CD4-positive, alpha-beta T cell treated with Interferon gamma for 1 hour (primary cell): ENCODE measurements at regions not wholly inside any gene's neighbourhood (a gene's known extent, or its start where the extent isn't known, plus 50 kb on each side); places are given as distances from the start of the nearest gene placed in this dataset.

Experiments used
- DNase-seq: peaks from one replicate; pipeline ENCODE4 v3.0.0-alpha.2; 2020

DNA sequence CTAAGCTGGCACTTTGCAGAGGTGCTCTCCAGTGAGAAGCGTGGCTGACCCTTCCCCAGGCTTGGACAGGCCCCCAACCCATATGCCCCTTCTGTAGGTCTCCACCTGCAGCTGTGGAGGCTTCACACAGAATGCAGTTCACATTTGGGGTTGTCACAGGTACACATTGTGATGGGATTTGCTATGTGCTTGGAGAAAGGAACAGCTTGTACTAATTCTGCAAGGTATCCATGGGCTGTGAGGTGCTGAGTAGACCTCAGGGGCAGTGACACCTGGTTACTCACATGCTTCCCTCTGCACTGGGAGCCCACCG, 188.9 kb downstream of the CXCL12 start:
- no peak for DNase-seq

DNA sequence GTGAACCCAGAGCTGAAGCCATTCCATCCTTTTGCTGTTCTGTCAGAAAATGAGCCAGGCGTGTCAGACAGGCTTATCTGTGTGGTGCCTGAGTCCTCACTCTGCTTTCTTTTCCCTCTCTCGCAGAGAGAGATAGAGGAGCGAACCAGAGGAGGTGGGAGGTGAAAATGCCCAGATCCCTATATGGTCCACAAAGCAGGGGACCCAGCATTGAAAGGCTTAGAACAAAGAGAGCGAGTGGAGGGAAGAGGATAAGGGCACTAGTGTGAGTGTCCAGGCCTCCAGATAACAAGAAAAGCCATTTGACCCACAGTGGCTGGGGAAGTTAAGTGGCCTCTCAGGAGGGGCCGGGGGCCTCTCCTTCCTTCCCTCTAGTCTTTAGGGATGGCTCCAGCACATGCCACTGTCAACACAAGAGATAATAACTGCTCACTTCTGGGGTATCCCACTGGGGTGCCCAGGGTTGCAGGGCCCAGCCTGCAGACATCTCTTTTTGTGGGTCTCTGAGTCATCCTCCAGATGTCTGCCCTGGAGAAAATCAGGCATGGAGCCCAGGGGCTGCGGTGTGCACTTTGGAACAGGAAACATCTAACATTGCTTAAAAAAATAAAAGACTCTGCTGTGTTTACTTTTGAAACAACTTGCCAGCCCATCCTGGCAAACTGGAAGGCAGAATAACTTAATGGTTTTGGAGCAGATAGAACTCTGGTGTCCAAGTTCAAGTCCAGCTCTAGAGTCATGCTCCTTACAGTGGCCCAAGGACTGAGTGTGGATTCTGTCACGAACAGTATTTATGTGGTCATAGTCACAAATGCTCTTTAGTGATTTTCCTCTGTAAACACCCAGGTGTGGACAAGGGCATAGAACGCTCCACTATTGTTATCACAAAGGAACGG, 189.5 kb downstream of the CXCL12 start:
- DNase-seq: no peak

DNA sequence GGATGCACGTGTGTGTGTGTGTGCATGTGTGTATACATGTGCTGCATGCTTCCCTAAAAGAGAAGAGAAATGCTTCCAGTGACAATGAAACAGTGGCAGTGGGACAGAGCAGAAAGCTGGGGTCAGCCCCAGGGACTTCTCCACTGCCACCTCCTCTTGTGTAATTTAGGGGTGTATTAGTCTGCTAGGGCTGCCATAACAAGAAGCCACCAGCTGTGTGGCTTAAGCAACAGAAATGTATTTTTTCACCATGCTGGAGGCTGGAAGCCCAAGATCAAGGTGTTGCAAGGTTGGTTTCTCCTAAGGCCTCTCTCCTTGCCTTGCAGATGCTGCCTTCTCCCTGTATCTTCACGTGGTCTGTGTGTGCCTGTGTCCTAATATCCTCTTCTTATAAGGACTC, 190.5 kb downstream of the CXCL12 start:
- DNase-seq: no peak

DNA sequence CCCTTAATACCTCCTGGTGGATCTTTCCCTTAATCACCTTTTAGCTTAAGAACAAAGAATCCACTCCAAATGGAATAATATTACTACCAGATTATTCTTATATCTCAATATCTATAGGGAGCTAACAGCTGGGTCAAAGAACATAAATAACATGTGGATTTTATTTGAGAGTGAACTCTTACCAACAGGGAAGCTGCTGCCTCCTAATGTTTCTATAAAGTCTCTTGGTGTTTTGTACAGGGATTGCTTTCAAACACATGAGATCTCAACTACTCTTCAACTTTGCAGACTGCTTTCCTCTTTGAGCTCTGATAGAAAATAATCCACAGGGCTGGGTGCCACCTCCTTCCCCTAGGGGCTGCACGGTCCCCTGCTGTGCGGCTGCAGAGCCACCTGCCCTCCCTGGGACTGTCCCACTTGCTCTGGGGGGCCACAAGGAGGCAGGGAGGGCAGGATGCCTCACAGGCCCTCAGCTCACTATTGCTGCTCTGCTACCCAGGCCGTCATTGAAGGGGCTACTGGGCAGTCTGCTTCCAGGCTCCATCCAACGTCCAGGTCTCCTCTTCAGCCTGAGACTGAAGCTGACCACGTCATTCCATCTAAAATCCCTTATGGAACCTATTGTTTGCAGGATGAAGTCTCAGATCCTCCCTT, 191.2 kb downstream of the CXCL12 start:
- DNase-seq: no peak

DNA sequence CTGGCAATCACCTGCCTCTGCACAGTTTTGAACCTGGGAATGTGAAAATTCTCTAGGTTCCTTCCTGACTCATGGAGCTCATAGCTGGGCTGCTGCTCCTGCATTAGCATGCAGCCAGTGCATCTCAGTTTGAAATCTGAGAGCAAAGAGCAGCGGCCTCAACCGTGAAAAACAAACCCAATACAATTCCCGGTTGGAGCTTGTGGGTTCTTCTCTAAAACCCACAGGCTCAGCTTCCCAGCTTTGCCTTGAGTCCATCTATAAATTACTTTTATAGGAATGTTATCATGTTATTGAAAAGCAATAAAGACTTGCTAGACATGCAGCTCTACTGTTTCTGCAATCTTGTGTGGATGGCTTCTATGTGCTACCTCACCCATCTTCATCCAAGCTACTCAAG, 191.7 kb downstream of the CXCL12 start:
- no peak for DNase-seq

DNA sequence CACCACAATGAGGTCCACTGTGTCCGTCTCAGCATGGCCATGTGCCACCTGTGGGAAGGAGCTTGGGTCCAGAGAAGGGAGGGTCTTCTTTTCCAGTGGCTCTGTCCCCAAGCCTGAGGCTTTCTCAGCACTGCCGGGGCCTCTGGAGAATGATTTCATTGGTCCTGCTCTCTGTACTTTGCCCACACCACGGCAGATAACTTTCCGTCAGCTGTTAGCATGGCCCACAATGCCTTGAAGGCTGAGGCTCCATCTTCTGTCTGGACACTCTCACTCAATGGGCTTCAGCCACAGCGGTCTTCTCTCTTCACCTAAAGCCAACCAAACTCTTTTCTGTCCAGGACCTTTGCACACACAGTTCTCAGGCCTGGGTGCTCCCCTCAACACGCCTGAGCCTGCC, 192.5 kb downstream of the CXCL12 start:
- DNase-seq: no peak

DNA sequence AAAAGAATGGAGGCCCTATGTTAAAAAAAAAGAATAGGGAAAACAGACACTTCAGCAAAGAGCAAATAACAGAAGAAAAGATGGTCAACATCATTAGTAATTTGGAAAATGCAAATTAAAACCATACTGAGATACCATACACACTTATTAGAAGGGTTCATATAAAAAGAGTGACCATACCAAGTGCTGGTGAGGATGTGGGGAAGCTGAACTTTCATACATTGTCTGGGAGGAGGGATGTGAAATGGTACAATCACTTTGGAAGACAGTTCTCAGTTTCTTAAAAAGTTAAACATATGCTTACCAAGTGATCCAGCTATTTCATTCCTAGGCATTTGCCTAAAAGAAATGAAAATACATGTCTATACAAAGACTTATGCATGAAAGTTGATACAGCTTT, 194.4 kb downstream of the CXCL12 start:
- DNase-seq: no peak

DNA sequence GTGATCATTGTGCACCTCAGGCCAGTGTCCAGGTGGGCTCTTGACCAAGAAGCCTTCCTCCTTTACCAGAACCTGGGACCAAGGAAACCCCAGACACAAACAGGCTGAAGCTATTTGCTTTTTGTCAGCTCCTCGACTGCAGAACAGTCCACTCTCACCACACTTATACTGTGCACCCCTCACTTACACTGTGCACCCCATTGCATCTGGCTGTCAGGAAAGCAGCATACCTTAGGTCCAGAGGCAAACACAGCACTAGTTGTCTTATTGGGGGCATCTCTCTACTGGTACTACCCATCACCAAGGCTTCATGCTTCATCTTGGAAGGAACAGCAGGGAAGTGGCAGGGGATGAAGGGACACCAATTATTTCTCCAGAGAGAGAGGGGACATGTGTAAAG, 198.1 kb downstream of the CXCL12 start:
- DNase-seq: no peak

DNA sequence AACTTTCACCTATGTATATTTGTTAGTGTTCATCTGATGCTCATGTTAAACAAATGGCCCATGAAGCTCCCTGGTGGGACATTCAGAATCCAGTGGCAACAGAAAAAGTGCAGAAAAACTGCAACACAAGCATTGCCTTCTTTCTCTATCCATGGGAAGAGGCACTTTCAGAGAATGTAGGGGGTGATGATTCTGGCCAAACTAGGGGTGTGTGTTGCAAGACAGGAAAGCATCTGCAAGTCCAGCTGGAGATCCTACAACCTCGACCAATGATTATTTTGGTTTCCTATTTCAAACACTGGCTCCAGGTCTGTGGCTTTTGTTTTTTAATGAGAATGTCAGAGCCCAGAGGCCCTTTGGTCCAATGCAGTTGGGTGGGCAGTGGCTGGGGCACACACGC, 198.7 kb downstream of the CXCL12 start:
- no peak for DNase-seq

DNA sequence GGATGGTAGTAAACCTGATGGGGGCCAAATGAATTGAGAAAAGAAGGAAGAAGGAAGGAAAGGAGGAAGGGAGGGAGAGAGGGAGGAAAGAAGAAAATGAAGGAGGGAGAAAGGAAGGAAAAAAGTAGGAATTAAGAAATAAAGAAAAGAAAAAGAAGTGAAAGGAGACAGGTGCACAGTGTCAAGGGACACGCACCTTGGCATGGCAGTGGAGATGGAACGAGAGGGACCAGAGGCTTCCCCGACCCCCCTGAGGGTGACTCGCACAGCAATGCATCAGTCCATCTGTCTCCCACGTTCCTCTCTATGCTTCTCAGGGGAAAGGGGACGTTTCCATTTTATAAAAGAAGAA, 199.6 kb downstream of the CXCL12 start:
- no peak for DNase-seq

DNA sequence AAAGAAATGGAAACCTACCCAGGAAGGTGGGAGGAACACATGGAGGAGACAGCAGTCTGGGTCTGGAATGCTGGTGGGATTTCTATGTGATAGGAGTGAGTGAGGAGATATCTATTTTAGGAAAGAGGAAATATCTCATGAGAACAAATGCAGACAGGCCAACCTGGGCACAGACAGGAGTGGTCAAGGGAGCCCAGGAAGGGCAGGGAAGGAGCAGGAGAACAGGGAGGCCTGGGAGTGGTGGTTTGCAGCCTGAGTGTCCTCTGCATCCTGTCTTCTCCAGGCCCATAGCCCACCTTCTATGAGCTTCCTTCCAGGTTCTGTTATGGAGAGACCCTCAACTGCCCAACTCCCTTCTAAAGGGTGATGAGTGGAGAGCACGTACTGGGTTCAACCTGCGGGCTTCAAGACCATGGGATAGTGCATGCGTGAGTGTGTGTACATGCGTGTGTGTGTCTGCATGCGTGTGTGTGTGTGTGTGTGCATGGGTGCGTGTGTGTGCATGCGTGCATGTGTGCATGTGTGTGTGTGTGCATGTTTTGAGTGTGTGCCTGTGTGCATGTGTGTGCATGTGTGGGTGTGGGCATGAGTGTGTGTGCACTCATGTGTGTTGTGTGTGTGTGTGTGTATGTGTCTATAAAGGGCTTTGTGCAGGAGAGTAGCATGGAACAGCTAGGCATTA, 200.1 kb downstream of the CXCL12 start:
- no peak for DNase-seq

DNA sequence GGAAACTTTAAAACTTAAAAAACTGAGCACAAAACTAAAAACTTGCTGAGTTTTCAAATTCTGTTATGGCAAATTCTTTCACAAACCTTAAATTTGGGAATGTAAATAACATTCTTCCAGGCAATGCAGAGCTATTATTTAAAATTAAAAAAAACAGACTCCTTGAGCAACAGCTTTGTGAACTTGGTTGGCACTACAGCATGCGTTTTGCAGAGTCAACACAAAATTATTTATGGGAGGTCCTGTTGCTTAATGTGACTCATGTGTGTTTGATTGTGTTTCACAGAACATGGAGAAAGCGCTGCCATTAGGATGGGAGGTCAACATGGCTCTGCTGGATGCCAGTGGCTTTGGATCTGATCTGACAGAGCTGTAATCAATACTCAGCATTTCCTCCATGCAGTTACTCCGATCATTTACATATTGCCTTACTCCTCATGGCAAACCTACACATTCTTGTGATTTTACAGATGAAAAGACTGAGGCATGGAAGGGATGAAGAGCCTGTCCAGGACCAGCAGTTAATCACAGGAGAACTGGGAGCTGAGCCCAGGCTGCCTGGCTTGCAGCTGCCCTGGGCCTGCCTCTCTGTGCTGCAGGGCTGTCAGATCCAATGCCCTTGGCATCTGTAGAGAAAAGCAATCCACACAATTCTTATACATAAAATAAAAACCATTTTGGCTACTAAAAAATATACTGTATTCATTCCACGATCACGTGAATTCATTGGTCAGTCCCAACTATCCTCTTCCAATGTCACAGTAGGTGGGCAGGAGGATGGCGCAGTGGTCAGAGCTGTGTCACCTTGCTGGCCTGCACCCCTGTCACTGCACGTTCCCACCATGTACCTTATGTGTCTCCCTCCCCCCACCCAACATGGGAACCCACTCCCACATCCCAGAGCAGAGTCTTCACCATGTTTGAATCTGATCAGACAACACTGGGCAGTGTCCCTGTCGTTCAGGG, 200.9 kb downstream of the CXCL12 start:
- DNase-seq: no peak

DNA sequence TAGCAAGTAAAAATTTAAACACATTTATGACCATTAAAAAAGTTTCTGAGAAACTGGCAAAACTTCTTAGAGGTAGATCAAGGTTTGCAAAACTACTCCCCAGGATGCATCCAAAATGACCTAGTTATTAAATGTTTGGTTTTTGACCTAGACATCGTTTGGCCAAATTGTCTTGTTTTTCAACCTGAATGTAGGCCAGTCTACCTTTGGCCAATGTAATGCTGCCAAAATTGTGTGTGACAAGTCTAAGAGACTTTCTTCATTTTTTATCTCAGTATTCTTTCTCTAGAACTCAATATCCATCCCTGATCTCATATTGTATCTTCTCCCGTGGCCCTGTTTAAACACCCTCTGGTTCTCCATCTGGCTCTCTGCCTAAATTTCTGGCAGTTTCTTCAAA, 202.0 kb downstream of the CXCL12 start:
- no peak for DNase-seq

DNA sequence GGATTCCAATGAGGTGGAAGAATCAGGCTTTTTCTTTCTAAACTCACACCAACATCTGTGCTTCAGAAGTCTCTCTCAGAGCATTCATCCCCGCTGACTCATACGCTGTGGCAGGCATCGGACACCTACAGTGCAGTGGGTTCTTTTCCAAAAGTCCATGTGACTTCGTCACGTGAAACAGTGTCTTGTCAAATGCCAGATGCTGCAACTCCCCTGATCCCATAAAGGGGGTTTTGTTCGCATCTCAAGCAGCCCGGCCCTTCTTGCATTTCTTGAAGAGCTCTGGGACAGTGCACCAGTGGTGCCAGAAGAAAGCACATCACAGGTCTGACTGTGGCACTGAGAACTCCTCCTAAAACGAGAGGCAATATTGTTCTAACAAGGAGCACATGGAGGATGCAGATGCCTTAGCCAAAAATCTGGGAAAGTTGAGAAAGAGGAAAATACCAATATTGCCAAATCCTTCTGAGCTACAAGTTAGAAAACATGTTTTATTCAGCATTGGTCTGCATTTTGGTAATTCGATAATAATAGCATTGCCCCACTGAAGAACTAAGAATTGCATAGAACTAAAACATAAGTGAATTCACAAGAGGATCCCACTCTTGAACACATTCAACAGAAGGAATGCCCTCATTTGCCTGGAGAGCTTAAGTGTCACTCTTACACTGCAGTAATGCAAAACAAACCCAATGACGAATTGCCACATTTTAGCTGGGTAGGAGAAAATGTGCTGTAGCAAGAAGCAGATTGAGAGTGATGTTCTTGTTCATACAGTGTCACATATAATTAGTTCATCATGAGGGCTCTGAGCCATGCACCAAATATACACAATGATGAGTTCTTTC, 204.4 kb downstream of the CXCL12 start:
- DNase-seq: no peak

DNA sequence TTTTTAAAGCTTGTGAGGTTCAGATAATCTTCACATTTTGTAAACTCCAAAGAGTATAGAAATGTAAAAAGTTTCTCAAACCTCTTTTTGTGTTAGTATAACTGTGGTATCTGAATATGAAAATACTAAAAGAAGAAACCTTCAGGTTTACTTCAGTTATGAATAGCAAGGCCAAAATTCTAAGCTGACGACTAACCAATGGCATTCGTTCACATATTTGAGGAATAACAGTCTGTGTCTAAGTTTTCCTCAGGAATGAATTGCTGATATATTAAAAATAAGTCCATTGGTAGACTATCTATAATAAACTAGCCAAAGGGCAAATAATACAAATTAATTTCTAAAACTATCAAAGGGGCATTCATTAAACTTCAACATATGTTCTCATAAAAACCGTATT, 206.0 kb downstream of the CXCL12 start:
- no peak for DNase-seq

DNA sequence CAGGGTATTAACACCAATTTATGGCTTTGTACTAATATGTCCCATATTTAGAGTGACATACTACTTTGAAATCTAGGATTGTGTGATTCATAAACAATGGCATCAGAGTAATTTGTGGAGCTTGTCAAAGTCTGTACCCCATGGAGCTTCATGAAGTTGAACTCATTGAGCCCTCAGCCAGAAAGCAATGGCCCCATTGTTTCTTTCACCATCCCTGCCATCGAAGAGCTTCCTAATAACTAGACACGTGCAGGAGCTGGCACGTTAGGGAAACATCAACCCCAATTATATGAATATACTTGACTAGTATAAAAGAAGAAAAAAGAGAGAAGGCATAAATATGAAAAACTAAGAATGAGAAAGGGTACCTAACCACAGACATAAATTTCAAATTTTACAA, 206.6 kb downstream of the CXCL12 start:
- DNase-seq: no peak

DNA sequence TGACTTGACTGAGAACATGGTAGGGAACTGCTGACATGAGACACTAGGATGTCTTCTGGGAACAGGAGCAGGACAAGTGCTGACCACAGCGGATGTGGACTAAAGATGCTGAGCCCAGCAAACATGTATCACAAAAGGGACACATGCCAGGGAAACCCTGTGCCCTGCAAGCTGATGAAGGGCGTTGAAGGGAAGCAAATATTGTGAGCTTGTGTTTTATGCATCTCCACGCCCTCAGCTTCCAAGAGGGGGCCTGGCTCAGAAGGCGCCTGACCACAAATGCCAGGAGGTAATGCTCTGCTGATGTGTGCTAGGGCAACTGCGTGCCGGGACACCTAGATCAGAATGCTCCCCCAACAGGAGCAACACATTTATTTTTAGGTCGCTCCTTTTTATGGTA, 207.3 kb downstream of the CXCL12 start:
- DNase-seq: no peak

DNA sequence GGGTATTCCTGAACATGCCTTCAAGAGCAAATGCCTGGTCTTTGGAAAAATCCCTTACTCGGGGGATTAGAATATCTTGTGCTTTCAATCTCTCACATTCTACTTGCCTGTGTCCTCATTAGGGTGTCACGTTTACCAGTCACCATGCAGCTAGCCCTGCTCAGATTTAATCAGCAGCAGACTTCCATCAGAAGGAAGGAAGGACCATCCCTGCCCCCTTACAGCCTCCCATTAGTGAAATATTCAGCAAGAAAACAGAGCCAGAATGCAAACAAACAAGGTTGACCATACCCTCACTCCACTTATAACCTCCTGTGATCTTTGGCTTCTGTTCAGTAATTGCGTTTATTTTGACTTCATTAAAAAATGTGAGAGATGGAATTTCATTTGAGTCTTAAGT, 208.6 kb downstream of the CXCL12 start:
- DNase-seq: no peak

DNA sequence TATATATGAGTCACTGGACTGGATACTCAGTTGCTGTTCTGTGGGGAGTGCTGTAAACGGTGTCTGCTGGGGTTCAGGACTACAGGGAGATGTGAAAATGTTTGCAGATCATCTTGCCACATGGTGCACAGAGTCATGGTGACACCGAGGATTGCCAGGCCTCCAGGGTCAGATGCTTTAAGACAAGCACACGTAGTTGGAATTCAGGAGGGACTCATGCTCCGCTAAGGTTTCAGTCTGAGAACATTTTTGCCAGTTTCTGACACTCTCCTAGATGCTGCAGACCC, 211.3 kb downstream of the CXCL12 start:
- DNase-seq: no peak

DNA sequence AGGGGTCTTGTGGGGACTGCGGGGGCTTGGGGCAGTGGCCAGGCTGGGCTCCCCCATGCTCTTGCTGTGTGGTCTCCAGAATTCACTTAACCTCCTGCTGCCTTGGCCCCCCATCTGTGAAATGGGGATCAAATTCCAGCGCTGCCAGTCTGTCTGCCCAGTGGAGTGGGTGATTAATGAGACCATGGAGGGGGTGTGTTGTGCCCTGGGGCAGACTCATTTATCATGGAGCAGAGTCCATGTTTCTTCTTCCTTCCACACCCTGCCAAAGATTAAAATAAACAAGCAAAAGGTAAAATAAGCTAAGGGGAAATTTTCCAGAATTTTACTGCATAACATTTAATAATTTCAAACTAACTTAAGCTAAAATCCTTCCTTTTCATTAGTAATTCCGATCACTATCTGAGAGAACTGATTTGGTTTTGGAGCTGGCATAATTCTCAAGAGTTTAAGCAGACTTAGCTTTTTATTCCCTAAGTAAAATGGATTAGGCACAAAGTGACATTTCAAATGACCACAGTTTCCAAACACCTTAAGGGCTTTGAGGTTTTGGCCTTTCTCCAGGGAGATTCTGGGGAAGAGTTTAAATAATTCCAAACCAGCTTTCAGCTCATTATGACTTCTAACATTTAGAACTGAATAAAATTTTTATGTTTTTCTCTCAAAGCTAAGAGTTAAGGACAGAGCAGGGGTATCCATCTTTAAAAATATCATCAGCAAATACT, 211.9 kb downstream of the CXCL12 start:
- no peak for DNase-seq

DNA sequence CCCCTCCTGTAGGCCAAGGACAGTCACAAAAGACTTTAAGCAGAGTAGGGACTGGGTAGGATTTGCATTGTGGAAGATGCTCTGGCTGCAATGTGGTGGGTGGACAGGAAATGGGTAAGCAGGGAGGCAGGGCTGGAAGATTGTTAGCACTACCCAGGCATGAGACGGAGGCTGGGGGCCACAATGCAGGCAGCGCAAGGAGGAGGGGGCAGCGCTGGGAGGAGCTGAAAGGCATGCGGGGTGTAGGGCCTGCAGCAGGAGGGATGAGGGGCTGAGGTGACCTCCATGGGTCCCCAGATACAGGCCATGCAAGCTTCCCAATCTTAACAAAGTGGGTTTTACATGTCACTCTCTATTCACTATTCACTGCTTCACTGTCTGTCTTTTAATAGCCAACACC, 213.1 kb downstream of the CXCL12 start:
- DNase-seq: no peak

DNA sequence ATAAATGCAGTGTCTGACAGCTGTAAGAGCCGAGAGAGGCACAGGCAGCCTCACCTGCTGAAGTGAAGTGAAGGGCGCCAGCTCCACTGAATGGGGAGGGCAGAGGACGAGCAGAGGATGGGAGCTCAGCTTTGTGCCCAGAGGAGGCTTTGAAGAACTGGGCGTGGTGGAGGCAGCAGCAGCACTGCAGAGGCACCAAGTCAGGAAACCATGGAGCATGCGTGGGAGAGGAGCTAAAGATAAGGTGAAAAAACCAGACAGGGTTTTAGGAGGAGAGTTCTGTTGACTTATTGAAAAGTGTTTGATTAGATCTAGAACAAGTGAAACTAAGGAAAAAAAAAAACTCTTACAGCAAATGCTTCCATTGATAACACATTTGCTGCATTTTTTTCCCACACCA, 216.4 kb downstream of the CXCL12 start:
- DNase-seq: no peak
